ENCODE measurements at regions not wholly inside any gene's neighbourhood (a gene's known extent, or its start where the extent isn't known, plus 50 kb on each side); places are given as distances from the start of the nearest gene placed in this dataset.
"Not testable (repeated sequence)": the region's sequence is repeated elsewhere in the genome, so short reads cannot be mapped to it uniquely, and the experiment has no call there.

DNA sequence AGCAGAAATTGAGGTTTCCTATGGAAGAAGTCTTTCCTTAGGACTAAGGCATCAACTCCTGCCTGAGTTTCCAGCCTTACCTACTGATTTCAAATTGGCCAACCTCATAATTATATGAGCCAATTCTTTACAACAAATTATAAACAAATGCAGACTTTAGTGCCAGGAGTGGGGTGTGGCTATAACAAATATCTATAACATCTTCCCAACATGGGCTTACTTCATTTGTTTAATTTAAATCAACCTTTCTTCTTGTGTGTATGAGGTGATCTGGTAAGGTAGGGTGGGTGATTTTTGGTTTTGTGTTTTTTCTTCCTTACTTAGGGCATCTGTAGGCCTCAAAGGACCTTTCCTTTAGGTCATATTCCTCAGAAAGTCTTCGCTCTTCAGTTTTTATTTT lies 354.9 kb downstream of the SHANK2 start:
- H3K27ac ChIP-seq = no peak overlapping the region
- WGBS (ENCODE audit: insufficient coverage, low coverage, low lambda C conversion rate, missing lambda C conversion rate) = 92% methylated on average over 1 of the region's 1 CpG

DNA sequence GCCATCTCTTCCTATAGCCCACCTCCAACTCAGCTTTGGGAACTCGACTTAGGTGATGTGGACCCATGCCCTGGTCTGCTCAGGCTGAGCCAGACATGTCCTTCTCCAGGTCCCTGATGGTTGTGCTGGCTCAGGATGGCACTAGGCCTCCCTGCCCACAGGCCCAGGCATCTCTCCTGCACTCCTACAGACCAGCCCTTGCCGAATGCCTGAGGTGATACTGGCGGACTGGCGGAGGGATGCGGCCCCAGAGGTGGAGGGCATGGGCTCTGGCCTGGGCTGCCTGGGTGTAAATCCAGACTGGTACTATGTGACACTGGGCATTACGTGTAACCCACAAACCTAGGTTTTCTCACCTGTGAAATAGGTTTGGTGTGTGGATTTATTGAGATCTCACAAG lies 352.8 kb downstream of the SHANK2 start:
- intact Hi-C loops (cut with DNase I) = no loop called here
- 86% methylated on average over 2 of the region's 6 CpGs for WGBS (ENCODE audit: insufficient coverage, low coverage, low lambda C conversion rate, missing lambda C conversion rate)

More for the DNA sequence above, 354.9 kb downstream of the SHANK2 start:
- no peak for TF ChIP-seq CTCF (IDR thresholded peaks at IDR 0.05)
- no peak for TF ChIP-seq POLR2A (IDR thresholded peaks at IDR 0.05)
- Histone ChIP-seq H3K27me3 (no peaks in the 10 kb centered on the region), H3K4me1 (no peaks in the 10 kb centered on the region), H3K4me3 (no peak overlapping the region), H3K9me3 (no peaks in the 10 kb centered on the region), H3K36me3 (no peaks in the 10 kb centered on the region)
- DNase-seq = no peak
- ATAC-seq = no peak
- intact Hi-C loops (cut with DNase I) = no loop called here

DNA sequence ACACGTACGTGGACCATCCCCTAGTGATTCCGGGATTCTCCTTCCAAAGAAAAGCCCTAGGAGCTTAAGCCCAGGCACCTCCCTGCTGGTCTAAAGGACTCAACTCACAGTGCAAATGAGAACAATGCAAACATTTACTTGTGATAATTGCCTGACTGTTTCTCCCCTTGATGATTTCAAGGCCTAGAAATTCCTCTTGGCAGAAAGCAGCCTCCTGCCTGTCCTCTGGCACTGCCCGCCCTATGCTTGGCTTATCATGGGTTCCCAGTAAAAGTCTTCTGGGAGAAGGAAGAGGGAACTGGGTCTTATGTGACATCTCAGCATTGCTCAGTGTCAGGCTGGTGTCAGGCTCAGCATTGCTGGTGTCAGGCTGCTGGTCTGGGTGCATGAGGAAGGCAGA lies 351.8 kb downstream of the SHANK2 start:
- H3K4me1 ChIP-seq = no peaks in the 10 kb centered on the region
- no peak for ATAC-seq
- peak in 1 of 3 donors; percentile 13 for DNase-seq
- TF ChIP-seq POLR2A (IDR thresholded peaks at IDR 0.05) (no peak), CTCF (IDR thresholded peaks at IDR 0.05) (no peak)
- H3K9me3 ChIP-seq = no peaks in the 10 kb centered on the region
- no peaks in the 10 kb centered on the region for H3K36me3 ChIP-seq
- H3K4me3 ChIP-seq = no peak overlapping the region
- no peaks in the 10 kb centered on the region for H3K27me3 ChIP-seq
- intact Hi-C loops (cut with DNase I) = no loop called here
- no peak overlapping the region for H3K27ac ChIP-seq
- 87% methylated on average over 4 of the region's 4 CpGs for whole genome bisulfite sequencing (ENCODE audit: insufficient coverage, low coverage, low lambda C conversion rate, missing lambda C conversion rate)

More for the DNA sequence above, 352.8 kb downstream of the SHANK2 start:
- no peak overlapping the region for H3K4me3 ChIP-seq
- H3K4me1 ChIP-seq = no peaks in the 10 kb centered on the region
- no peaks in the 10 kb centered on the region for H3K36me3 ChIP-seq
- H3K27me3 ChIP-seq = no peaks in the 10 kb centered on the region
- H3K9me3 ChIP-seq = no peaks in the 10 kb centered on the region
- no peak overlapping the region for H3K27ac ChIP-seq
- TF ChIP-seq CTCF (IDR thresholded peaks at IDR 0.05) (no peak), POLR2A (IDR thresholded peaks at IDR 0.05) (no peak)
- DNase-seq = peak in 1 of 3 donors; percentile 15
- ATAC-seq = peak in 1 of 4 donors; percentile 37

GRCh38 chr11:70901951-70902521 lies 350.3 kb downstream of the SHANK2 start:
- TF ChIP-seq CTCF (IDR thresholded peaks at IDR 0.05) (no peak), POLR2A (IDR thresholded peaks at IDR 0.05) (no peak)
- Histone ChIP-seq H3K4me1 (no peaks in the 10 kb centered on the region), H3K9me3 (no peaks in the 10 kb centered on the region), H3K27me3 (no peaks in the 10 kb centered on the region), H3K4me3 (no peak overlapping the region), H3K36me3 (no peaks in the 10 kb centered on the region), H3K27ac (no peak overlapping the region)
- intact Hi-C loops (cut with DNase I) = no loop called here
- DNase-seq (peak in 1 of 3 donors; percentile 38), ATAC-seq (no peak)
- WGBS (ENCODE audit: insufficient coverage, low coverage, low lambda C conversion rate, missing lambda C conversion rate) = 77% methylated on average over 8 of the region's 15 CpGs

GRCh38 chr11:70903229-70903628 lies 349.1 kb downstream of the SHANK2 start:
- intact Hi-C loops (cut with DNase I); ATAC-seq: not testable (repeated sequence)

More at GRCh38 chr11:70903229-70903628, 349.1 kb downstream of the SHANK2 start:
- not testable (repeated sequence) for H3K36me3 ChIP-seq, H3K4me1 ChIP-seq, H3K27me3 ChIP-seq, H3K27ac ChIP-seq, DNase-seq, H3K9me3 ChIP-seq, H3K4me3 ChIP-seq
- WGBS (ENCODE audit: insufficient coverage, low coverage, low lambda C conversion rate, missing lambda C conversion rate) = 89% methylated on average over 5 of the region's 8 CpGs
